GM21447 (cell line): ENCODE measurements at regions not wholly inside any gene's neighbourhood (a gene's known extent, or its start where the extent isn't known, plus 50 kb on each side); places are given as distances from the start of the nearest gene placed in this dataset.

Experiments
- ATAC-seq: cut with Tn5 transposase; IDR thresholded peaks from one replicate; pipeline ENCODE4 v1.9.1; 2021; ENCODE audit not compliant: unreplicated experiment

DNA sequence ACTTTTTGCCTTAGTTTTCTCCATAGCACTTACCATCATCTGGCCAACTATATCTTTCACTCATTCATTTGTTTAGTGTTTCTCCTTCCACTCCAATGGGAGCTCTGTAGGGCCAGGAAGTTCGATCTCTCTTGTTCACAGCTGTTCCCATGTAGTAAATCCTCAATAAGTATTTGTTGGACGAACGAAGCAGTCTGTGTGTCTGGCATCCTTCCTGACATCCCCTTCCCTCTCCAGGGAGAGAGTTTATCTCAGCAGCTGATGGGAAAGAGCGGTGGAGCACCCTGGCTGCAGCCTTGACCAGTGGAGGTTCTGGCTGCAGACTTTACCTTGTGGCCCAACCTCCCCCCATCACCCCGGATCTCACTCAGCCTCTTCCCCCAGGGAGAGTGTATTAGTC is 141.7 kb downstream of the CHST1 start:
- ATAC-seq, result no peak

DNA sequence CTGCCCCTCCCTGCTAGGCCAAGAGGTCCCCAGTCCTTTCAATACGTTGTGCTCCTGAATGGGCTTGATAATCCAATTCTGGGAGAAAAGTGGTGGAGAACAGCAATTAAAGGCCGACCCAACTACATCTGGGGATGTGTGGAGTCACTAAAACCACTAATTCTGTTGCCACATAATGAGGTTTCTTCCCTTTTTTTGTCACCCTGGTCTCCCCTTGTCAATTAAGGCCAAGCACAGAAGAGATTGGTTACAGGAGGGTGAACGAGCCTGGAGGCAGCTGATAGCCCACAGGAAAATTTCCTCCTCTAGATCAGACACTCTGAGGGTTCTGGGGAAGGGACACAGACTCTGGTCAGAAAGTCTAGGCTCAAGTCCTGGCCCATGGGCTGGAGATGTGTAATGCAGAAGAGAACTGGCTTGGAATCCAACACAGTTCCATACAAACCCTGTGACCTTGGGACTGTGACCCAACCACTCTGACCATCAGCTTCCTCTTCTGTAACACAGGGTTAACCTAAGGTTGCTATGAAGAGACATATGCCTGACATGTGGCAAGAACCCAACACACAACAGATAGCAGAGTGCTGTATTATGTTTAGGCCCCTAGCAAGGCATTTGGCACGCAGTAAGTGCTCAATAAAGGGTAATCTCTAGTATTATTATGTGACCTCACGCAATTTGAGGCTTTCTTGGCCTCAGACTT is 146.4 kb downstream of the CHST1 start:
- ATAC-seq, result no peak

DNA sequence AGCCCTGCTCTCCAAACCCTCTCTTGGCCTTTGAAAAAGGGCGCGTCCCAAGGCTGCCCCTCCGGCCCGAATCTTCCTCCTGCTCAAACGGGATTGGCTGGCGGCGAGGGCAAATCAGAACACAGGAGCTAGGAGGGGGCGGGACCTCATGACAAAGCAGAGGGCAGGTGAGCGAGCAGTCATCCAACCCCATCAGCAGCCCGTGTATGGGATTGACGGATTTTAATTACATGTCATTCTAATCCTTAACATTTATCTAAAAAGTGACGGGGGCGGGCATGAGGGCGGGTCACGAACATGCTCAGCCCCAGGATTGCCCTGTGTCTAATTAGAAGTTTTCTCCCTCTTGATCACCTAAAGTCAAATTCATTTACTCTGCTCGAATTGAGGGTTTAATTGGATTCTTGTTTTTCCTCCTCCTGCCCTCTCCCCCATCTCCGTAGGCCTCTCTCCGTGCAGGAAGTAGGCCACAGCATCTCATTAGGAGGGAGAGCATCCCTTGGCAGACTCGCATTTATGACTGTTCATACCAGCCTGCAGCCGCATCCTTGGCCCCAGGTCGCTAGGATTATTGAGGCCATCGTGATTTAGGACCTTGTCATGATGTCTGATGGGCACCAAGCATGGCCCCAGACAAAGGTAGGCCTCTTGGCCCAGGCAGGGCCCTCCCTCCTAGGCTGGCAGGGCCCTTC is 147.1 kb downstream of the CHST1 start:
- no peak for ATAC-seq

DNA sequence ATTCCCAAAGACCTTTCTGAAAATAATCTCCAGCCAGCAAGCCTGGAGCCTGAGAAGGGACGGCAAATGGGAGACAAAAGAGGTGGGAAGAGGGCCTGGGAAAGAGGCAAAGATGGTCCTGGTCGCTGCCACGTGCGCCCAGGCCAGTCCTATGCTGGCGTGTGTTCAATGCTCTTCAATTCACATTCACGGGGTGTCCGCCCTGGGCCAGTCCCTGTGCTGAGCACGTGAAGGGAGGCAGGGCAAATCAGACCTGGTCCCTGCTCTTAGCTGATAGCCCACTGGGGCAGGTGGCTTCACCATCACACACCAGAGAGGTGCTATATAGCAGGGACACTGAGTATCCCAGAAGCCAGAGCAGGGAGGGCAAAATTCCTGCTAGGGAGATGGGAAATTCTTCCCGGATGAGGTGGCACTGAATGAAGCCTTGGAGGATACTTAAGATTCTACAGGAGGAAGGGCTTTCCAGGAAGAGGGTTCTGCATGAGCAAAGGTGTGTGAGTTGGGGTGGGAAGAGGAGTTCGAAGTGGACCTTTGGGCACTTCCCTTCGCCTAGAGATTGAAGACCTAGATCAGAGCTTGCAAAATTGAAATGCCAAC is 148.2 kb downstream of the CHST1 start:
- no peak for ATAC-seq

DNA sequence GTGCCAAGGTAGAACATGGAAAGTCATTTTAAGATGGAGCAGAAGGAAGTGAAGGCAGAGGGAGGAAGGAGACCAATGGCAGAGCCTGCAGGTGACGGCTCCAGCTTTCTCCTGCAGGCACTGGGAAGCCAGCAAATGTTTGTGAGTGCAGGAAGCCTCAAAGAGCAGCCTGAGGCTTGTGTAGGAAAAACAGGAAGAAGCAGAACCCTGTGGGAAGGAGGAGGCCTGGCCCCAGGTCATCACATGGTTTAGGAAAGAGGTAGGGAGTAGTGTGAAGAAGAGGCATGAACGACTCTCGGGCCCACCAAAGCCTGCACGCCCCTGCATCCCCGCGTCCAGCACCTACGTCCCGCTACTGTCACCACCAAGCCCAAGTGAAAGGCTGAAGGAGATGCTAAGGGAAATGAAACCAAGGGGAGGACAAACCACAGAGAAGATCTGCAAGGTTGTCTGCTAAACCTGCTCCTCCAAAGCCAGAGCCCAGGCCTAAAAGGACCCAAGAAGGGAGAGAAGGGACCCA is 151.5 kb downstream of the CHST1 start:
- no peak for ATAC-seq

DNA sequence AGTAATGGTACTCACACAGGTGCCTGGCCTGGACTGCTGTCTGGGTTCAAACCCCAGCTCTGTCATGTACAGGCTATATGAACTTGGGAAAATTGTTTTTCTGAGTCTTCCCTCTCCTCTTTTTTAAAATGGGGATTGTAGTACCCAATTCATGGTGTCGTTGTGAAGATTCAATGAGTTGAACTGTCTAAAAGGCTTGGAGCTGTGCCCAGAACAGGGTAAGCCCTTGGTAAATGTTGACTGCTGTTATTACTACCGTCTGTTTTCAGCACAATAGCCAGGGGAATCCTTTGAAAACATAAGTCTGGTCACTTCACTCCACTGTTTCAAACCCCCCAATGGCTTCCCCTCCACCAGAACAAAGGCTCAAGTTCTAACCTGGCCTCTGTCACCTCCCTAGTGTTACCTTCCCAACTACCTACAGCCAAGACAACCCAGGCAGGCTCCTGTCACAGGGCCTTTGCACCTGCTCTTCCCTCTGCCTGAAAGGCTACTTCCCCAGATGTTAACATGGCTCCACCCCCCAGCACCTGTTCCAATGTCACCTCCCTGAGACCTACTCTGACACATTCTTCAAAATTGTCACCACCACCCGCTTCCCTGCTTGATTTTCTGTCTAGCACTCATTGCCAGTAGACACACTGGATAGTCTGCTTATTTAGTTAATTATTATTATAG is 152.8 kb downstream of the CHST1 start:
- ATAC-seq, result no peak

DNA sequence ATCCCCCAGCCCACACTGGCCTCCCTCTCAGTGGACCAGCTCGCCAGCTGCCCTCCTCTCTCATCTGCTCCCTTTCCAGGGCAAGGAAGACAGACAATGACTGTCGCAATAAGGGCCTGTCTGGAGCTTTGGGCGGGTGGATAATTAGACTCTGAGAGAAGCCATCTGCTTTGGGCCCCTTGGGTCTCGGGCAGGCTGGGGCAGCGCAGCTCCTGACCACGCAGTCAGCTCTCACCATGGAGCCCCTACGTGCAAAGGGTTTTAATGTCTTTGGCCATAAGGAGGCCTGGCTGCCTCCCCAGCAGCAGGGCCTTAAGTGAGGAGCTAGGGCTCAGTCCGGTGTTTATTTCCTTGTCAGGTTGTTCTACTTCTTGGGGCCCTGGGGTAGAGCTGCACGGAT is 153.9 kb downstream of the CHST1 start:
- no peak for ATAC-seq

DNA sequence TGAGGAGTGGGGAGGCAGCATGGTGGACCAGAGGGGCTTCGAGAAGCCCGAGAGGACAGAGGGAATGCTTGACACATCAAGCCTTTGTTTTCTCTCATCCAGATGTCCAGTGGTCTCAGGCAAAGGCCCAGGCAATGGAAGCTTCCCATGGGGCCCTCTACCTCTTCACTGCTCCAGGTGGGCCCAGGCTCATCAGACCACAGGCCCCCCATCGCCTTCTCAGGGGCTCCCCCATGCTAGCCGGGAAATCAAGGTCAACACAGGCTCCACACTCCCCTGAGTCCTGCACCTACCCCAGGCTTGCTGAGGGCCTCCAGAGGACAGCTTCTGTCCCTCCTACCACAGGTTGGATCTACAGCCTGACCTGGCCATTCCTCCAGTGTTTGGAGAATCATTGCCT is 157.5 kb downstream of the CHST1 start:
- no peak for ATAC-seq

DNA sequence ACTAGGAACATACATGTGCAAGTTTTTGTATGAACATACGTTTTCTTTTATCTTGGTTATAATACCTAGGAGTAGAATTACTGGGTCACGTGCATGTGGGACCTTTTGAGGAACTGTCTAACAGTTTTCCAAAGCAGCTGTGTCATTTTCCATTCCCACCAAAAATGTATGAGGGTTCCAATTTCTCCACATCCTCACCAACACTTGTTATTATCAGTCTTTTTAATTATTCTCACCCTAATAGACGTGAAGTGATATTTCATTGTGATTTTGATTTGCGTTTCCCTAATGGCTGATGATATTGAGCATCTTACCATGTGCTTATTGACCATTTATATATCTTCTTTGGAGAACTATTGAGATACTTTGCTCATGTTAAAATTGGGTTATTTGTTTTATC is 162.1 kb downstream of the CHST1 start:
- ATAC-seq, result no peak

DNA sequence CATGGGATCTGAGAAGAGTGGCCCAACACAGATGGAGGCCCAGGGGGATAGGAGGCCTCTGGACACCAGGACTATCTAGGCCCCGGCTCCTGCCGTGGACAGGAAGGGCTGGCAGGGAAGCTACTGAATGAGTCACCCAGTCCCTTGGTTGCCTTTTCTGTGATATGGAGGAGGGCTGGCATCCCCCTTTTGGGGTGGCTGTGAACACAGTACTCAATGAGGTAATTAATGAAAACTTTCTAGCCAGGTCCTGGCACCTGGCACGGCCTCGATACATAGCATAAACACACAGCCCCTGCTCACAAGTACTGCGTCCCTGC is 163.2 kb downstream of the CHST1 start:
- no peak for ATAC-seq

DNA sequence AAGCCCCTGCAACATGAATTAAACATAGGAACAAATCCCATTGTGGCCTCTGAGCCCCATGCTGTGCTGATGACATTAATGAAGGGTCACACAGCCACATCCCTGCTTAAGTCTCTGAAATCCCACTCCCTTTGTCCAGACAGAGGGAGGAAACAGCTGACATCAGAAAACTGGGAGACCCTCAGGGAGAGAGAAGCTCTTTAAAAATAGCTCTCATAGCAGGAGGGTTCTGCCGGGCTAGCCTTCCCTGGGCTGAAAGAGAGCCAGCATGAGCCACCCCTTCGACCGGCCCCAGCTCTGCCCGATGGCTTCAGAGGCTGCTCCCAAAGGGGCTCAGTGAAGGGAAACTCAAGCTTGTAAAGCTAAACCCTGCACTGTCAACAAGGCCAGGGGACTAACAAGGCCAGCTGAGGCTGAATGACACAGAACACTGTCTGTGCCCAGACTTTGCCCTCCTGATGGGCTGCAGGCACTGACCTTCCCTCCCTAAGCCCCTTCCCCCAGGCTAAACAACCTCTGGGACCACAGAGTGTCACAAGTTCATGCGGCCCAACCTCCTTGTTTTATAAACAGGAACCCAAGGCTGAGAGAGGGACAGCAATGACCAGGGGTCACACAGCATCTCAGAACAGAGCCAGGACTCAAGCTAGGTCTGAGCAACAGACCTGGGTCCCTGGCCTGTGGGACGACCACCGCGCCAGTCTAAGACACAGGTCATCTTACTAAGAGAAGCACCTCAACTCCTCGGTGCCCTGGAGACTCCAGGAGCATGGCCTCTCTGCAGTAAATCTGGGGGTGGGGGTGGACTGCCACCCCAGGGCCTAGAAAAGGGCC is 163.8 kb downstream of the CHST1 start:
- ATAC-seq, result no peak

DNA sequence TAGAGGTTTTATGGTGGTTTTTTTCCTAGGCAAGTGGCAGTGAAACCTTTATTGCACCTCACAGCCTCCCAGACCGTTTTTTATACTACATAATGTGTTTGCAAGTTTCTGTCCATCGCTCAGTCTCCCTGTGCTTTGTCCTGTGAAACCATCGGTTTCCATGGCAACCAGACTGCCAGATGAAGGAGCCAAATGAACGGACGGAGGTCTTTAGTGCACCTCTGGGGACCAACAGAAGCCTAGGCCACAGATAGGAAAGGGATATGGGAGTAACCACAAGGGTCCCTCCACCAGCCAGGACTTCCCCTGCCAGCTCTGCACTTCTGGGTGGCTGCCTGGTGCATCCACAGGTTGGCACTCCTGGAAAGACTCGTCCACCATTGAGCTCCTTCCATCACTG is 165.0 kb downstream of the CHST1 start:
- ATAC-seq, result no peak

DNA sequence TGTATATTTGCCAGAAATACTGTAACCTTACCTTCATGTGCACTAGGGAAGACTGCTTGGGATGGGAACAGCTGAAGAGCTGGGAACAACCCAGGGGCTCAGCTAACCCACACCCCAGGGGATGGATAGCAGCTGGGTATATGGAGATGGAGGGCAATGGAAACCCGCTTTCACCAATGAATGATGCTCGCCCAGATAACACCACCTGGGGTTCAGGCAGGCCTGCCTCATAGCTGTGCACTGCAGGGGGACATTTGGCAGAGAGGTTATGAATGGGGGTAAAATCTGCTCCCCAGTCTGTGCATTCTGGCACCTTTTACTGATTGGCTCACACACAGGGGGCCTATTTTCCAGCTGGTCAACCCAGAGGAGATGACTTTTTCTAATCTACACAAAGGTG is 170.7 kb downstream of the CHST1 start:
- no peak for ATAC-seq

DNA sequence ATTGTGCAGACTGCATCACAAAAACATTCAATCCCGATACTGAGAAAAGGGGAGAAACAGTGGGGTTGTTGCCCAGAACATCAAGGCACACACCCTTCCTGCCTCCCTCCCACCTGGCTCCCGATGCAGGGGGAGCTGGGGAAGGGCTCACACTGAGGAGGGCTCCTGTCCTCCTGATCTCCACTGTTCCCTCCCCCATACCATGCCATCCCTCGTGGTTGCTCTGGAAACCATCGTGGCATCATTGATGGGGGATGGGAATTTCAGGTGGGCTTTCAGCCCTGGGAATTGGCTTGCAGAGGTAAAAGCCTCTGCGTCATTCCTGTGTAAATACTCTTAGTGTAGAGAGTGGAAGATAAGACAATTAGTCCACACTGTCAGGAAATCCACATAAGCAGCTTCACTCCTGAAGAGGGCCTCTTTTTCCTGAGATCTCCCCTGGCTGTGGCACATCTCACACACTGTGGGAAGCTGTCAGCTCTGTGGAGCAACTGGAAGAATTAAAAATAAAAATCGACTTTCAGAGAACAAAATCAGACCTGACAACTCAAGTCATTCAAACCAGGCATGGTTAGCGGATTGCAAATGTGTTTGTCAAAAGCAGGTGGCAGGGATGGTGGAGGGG is 176.0 kb downstream of the CHST1 start:
- no peak for ATAC-seq

DNA sequence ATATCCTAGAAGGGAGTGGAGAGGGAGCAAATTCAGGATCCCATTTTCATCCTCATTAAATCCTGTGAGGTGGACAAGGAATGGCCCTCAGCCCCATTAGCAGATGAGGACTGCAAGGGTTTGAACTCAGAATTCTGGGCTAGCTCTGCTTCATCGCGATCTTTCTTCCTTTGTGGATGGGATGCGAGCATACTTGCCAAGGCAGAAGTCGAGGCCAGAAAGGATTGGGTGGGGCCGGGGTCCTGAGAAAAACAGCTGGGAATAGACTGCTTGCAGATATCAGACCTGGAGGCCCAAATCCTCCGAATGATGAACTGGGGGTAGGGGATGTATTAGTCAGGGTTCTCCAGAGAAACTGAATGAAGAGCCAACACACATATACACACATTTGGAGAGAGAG is 179.0 kb downstream of the CHST1 start:
- ATAC-seq, result no peak

DNA sequence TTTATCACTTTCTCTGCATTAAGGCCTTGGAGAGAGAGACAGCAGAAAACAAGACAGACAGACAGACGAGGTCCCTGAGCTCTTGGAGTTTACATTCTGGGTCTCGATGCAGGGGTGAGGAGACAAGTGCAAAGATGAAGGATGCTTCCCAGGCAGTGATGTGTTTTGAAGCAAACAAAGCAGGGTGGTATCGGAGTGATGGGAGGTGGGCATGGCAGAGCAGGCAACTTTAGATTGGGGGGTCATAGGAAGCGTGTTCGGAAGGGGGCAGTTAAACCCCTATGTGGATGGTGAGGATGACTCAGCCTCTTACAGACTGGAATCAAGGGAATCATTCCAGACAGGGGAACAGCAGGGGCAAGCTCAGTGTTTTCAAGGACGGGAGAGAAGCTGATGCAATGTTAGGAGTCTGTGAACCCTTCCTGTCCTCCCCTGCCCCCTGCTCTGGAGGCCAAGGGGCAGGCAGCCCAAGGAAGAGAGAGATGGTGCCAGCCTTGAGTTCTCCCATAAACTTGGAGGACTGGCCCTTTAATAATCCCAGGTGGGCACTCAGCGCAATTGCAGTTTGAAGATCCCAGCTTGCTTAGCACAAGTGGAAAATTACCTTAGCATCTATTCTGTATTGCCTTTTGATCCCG is 180.2 kb downstream of the CHST1 start:
- ATAC-seq, result no peak

DNA sequence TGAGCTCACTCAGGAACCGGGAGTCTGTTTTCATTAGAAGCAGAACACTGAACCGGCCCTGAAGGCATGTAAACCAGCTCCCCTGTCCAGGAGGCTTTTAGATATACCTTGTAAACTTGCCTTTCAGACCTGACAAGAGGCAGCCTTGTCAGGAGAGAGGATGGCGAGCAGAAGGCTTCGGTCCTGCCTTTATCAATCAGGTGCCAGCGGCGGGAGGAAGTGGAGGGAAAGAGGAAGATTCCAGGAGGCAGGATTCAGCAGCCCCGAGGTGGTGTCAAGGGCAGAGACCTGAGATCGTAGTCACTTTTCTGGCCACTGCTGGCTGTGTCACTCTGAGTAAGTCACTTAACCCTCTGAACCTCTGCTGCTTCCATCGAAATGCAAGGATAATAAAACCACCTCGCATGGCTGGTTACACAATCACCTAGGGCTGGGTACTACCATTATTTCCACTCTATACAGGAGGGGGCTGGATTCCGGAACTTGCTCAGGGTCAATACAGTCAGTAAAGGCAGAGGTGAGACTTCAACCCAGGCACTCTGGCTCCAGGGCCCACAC is 181.0 kb downstream of the CHST1 start:
- ATAC-seq, result no peak

DNA sequence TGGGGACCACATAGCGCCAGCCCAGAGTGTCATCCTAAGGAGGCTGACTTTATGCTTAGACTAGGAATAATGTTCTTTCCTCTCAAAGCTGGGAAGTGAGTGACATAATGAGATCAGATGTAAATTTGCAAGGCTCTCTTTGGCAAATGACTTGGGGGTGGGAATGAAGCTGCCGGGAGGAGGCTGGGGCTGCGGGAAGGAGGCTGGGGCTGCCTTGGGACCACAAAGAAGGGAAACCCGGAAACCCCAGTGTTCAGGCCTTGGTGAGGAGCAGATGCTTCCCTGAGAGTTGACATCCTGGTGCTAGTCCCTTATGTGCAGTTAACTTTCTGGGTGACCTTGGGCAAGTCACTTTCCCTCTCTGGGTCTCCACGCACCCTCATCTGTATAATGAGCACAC is 182.0 kb downstream of the CHST1 start:
- no peak for ATAC-seq

DNA sequence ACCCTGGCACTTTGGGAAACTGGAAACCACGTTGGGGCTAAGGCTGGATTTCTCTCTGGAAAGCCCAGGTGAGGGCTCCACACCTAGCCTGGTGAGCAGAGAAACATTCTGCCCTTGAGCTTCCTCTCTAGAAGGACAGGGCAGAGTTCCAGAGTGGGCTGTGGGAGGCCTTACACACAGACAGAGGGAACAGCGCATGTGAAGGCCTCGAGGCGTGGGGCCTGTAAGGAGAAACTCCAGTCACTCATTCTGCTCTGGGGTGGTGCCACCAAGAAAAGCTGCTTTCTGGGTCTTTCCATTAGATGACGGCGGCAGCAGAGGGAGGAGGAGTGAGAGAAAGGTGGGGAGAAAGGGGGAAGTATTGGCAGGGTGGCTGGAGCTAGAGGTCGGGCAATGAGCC is 183.1 kb downstream of the CHST1 start:
- ATAC-seq, result no peak

DNA sequence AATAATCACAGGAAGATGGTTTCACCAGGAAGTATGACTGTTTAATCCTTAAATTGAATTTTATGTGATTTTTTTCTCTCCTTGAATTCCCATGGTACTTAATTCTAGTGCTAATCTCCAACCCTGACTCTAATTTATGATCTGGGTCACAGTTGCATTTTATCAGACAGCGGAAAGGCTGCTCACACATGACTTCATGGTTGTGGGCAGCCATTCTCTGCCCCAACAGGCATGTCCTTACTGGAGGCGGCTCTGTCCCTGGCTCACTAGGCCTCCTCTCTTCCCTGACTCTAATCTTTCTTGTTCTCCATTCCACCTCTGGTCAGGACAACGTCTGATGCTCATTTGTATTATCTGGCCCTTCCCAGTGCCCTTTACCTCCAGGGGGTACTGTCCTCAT is 184.4 kb downstream of the CHST1 start:
- no peak for ATAC-seq
